ENCODE measurements at regions not wholly inside any gene's neighbourhood (a gene's known extent, or its start where the extent isn't known, plus 50 kb on each side); places are given as distances from the start of the nearest gene placed in this dataset.

DNA sequence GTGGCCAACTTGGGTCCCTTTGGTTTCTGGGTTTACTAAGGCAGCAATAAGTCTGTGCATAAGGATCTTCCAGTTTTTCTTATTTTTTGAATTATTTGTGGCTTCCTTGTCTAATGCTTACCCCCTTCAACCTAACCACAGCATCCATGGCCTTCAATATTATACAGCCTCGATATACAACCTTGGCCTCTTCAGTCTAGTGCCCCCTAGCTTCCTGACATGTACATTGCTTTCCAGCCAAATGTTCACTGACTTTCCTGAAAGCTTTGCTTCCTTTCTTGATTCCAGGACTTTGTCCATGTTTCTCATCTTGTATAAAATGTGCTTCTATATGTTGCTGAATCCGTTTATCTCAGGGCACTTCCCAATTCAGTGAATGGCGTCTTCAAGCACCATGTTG lies 310.1 kb downstream of the OLFM4 start:
- H3K4me3 ChIP-seq (ENCODE audit: insufficient read depth, low read depth, low read length, poor library complexity, severe bottlenecking): no peak overlapping the region
- H3K4me1 ChIP-seq (ENCODE audit: control insufficient read depth, insufficient read depth, low read length, poor library complexity, severe bottlenecking): no peaks in the 10 kb centered on the region
- no peaks in the 10 kb centered on the region for H3K36me3 ChIP-seq (ENCODE audit: control insufficient read depth, insufficient read depth, low read length)
- no peaks in the 10 kb centered on the region for H3K27me3 ChIP-seq (replicated peaks; ENCODE audit: control insufficient read depth, insufficient read depth, low read length, poor library complexity, severe bottlenecking)
- no peak for DNase-seq
- no peak overlapping the region for H3K27ac ChIP-seq (ENCODE audit: insufficient read depth, low read length, poor library complexity, severe bottlenecking)
- H3K9me3 ChIP-seq (ENCODE audit: control insufficient read depth, low read length): no peaks in the 10 kb centered on the region

DNA sequence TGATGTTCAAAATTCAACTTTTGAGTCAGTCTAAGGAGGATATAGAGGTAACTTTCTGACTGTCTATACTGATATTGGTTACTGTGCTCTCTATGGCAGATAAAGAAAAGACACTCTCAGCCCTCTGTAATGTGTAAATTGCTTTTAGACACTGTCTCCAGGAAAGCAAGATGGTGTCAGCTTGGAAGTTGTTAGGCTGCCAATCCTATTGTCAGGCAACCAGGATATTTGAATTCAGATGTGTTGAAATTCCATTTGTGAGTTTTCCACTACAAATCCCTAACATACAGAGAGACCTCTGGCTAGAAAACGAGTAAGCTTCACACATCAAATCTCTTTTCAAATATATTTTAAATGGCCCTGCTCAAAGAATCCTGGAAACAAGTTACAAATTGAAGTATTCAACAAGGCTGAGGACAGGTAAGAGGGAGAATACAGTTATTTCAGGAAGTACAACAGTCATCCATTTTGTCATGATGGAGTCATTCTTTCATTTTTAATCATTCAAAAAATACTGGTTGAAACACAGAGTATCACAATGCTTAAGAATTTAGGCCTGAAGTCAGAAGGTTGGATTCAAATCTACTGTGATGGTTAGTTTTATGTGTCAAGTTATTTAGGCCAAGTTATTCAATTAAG lies 312.0 kb downstream of the OLFM4 start:
- H3K36me3 ChIP-seq (ENCODE audit: control insufficient read depth, insufficient read depth, low read length): no peaks in the 10 kb centered on the region
- no peak for DNase-seq
- H3K27ac ChIP-seq (ENCODE audit: insufficient read depth, low read length, poor library complexity, severe bottlenecking): no peak overlapping the region
- H3K27me3 ChIP-seq (replicated peaks; ENCODE audit: control insufficient read depth, insufficient read depth, low read length, poor library complexity, severe bottlenecking): no peaks in the 10 kb centered on the region
- H3K4me3 ChIP-seq (ENCODE audit: insufficient read depth, low read depth, low read length, poor library complexity, severe bottlenecking): no peak overlapping the region
- H3K9me3 ChIP-seq (ENCODE audit: control insufficient read depth, low read length): no peaks in the 10 kb centered on the region
- H3K4me1 ChIP-seq (ENCODE audit: control insufficient read depth, insufficient read depth, low read length, poor library complexity, severe bottlenecking): no peaks in the 10 kb centered on the region

DNA sequence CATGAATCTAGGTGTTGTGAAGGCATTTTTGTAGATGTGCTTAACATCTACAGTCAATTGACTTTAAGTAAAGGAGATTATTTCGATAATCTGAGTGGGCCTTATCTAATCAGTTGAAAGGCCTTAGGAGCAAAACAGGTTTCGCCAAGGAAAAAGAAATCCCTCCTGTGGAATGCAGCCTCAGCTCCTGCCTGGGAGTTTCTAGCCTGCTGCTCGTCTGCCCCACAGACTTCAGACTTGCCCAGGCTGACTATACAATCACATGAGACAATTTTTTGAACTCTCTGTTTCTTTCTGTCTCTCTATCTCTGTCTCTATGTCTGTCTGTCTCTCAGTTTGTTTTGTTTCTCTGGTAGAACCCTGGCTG lies 312.5 kb downstream of the OLFM4 start:
- DNase-seq: no peak

DNA sequence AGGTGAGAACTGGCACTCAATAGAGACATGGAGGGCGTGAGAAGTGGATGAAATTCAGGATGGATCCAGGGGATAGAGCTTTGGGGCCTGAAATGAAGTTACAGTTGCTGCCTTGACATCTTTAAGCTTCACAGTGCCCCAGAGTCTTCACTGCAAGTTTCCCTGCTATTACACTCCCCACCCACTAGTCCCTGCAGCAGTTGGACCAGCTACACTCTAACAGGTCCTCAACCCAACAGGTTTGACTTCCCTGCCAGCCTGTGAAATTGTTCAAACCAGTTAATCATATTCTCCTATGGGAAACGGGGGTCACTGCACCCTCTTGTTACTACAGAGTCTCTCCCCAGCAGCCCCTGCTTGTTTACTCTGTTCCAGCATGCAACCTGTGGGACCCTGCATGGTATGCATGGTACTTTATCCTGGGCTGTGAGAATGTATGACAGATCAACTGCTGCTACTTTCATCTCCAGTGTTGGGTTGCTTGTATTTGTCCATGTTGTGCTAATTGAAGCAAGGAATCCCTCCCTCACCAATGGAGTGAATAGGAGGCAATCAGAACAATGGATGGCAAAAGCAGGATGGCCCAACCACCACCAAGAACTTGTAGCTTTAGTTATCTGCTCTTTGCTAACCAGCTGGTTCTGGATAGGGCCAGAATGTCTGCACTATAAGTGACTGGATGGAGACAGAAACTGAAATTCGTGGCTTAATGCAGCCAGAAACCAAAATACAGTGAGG lies 314.2 kb downstream of the OLFM4 start:
- no peaks in the 10 kb centered on the region for H3K36me3 ChIP-seq (ENCODE audit: control insufficient read depth, insufficient read depth, low read length)
- DNase-seq: no peak
- no peak overlapping the region for H3K27ac ChIP-seq (ENCODE audit: insufficient read depth, low read length, poor library complexity, severe bottlenecking)
- no peaks in the 10 kb centered on the region for H3K4me1 ChIP-seq (ENCODE audit: control insufficient read depth, insufficient read depth, low read length, poor library complexity, severe bottlenecking)
- H3K9me3 ChIP-seq (ENCODE audit: control insufficient read depth, low read length): no peaks in the 10 kb centered on the region
- no peak overlapping the region for H3K4me3 ChIP-seq (ENCODE audit: insufficient read depth, low read depth, low read length, poor library complexity, severe bottlenecking)
- H3K27me3 ChIP-seq (replicated peaks; ENCODE audit: control insufficient read depth, insufficient read depth, low read length, poor library complexity, severe bottlenecking): no peaks in the 10 kb centered on the region

More for the DNA sequence above, 312.5 kb downstream of the OLFM4 start:
- Histone ChIP-seq H3K4me3 (ENCODE audit: insufficient read depth, low read depth, low read length, poor library complexity, severe bottlenecking) (no peak overlapping the region), H3K36me3 (ENCODE audit: control insufficient read depth, insufficient read depth, low read length) (no peaks in the 10 kb centered on the region), H3K4me1 (ENCODE audit: control insufficient read depth, insufficient read depth, low read length, poor library complexity, severe bottlenecking) (no peaks in the 10 kb centered on the region), H3K9me3 (ENCODE audit: control insufficient read depth, low read length) (no peaks in the 10 kb centered on the region), H3K27me3 (replicated peaks; ENCODE audit: control insufficient read depth, insufficient read depth, low read length, poor library complexity, severe bottlenecking) (no peaks in the 10 kb centered on the region), H3K27ac (ENCODE audit: insufficient read depth, low read length, poor library complexity, severe bottlenecking) (no peak overlapping the region)

DNA sequence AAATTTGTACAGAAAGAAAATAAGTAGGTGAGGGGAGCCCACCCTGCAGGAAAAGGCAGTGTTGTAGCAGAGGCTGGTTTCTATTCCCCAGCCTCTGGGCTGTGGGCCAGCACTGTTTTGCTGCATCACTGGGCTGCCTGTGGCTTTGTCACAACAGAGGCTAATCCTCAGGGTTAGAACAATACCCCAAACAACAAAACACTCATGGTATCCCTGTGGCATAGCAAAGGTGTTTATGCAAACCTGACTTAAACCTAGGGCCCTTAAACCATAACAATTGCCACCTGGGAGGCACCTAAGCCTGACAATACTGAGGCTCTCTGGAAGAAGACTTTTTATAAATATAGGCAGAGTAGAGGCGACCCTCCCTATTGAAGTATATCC lies 314.7 kb downstream of the OLFM4 start:
- no peak overlapping the region for H3K4me3 ChIP-seq (ENCODE audit: insufficient read depth, low read depth, low read length, poor library complexity, severe bottlenecking)
- H3K27me3 ChIP-seq (replicated peaks; ENCODE audit: control insufficient read depth, insufficient read depth, low read length, poor library complexity, severe bottlenecking): no peaks in the 10 kb centered on the region
- H3K4me1 ChIP-seq (ENCODE audit: control insufficient read depth, insufficient read depth, low read length, poor library complexity, severe bottlenecking): no peaks in the 10 kb centered on the region
- no peaks in the 10 kb centered on the region for H3K36me3 ChIP-seq (ENCODE audit: control insufficient read depth, insufficient read depth, low read length)
- no peak overlapping the region for H3K27ac ChIP-seq (ENCODE audit: insufficient read depth, low read length, poor library complexity, severe bottlenecking)
- no peak for DNase-seq
- H3K9me3 ChIP-seq (ENCODE audit: control insufficient read depth, low read length): no peaks in the 10 kb centered on the region

DNA sequence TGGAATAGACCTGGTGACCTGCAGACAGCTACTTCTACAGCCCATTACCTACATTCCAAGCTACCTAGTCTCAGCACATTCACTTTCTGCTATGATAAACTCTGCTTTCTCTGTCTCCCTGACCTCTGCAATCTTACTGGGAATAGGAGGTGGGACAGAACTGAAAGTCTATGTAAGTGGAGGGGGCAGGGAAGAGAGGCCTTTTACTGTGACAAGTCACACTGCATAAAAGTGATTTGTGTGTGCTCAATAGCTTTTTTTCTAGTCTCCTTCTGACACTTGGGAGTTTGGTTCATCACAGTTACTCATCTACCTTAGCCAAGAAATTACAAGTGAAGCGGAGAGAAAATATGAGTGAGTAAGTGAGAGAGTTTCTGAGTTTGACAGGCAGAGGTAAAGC lies 322.4 kb downstream of the OLFM4 start:
- no peaks in the 10 kb centered on the region for H3K9me3 ChIP-seq (ENCODE audit: control insufficient read depth, low read length)
- H3K27me3 ChIP-seq (replicated peaks; ENCODE audit: control insufficient read depth, insufficient read depth, low read length, poor library complexity, severe bottlenecking): no peaks in the 10 kb centered on the region
- no peaks in the 10 kb centered on the region for H3K4me1 ChIP-seq (ENCODE audit: control insufficient read depth, insufficient read depth, low read length, poor library complexity, severe bottlenecking)
- no peak for DNase-seq
- no peak overlapping the region for H3K27ac ChIP-seq (ENCODE audit: insufficient read depth, low read length, poor library complexity, severe bottlenecking)
- no peaks in the 10 kb centered on the region for H3K36me3 ChIP-seq (ENCODE audit: control insufficient read depth, insufficient read depth, low read length)
- H3K4me3 ChIP-seq (ENCODE audit: insufficient read depth, low read depth, low read length, poor library complexity, severe bottlenecking): no peak overlapping the region

DNA sequence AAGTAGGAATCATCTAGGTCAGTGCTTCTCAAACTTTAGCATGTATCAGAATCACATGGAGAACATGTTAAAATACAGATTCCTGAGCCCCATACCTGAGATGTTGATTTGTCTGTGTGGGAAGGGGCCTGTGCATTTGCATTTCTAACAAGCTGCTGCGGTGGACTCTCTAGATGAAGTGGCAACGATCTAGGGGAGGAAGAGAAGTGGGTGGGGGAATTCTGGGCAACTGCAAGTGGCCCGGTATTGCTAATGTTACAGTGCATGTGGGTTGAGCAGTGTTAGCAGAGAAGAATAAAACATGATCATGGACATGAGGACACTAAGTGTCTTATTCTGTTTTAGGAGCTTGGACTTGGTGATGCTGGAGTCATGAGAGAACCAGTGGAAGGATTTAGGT lies 329.0 kb downstream of the OLFM4 start:
- Histone ChIP-seq H3K27ac (ENCODE audit: insufficient read depth, low read length, poor library complexity, severe bottlenecking) (no peak overlapping the region), H3K4me1 (ENCODE audit: control insufficient read depth, insufficient read depth, low read length, poor library complexity, severe bottlenecking) (no peaks in the 10 kb centered on the region), H3K4me3 (ENCODE audit: insufficient read depth, low read depth, low read length, poor library complexity, severe bottlenecking) (no peak overlapping the region), H3K36me3 (ENCODE audit: control insufficient read depth, insufficient read depth, low read length) (no peaks in the 10 kb centered on the region), H3K9me3 (ENCODE audit: control insufficient read depth, low read length) (no peaks in the 10 kb centered on the region), H3K27me3 (replicated peaks; ENCODE audit: control insufficient read depth, insufficient read depth, low read length, poor library complexity, severe bottlenecking) (no peaks in the 10 kb centered on the region)
- DNase-seq: no peak

DNA sequence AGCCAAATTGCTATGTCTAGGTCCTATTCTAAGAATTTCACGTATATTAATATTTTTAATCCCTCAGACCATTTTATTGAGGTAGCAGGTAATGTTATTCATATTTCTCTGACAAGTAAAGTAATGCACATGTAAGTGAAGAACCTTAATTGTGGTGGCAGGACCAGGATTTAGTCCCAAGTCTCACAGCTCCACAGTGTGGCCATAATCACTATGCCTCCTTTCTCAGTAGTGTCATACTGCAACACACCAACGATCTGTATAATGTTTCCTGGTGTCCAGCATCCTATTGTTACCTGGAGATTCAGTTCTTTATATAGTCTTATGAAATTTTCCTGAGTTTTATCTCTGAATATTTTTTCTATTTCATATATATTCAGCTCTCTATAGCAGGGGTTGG lies 340.3 kb downstream of the OLFM4 start:
- H3K27me3 ChIP-seq (replicated peaks; ENCODE audit: control insufficient read depth, insufficient read depth, low read length, poor library complexity, severe bottlenecking): no peaks in the 10 kb centered on the region
- no peaks in the 10 kb centered on the region for H3K36me3 ChIP-seq (ENCODE audit: control insufficient read depth, insufficient read depth, low read length)
- no peak overlapping the region for H3K27ac ChIP-seq (ENCODE audit: insufficient read depth, low read length, poor library complexity, severe bottlenecking)
- no peak overlapping the region for H3K4me3 ChIP-seq (ENCODE audit: insufficient read depth, low read depth, low read length, poor library complexity, severe bottlenecking)
- H3K4me1 ChIP-seq (ENCODE audit: control insufficient read depth, insufficient read depth, low read length, poor library complexity, severe bottlenecking): no peaks in the 10 kb centered on the region
- no peak for DNase-seq
- H3K9me3 ChIP-seq (ENCODE audit: control insufficient read depth, low read length): no peaks in the 10 kb centered on the region

DNA sequence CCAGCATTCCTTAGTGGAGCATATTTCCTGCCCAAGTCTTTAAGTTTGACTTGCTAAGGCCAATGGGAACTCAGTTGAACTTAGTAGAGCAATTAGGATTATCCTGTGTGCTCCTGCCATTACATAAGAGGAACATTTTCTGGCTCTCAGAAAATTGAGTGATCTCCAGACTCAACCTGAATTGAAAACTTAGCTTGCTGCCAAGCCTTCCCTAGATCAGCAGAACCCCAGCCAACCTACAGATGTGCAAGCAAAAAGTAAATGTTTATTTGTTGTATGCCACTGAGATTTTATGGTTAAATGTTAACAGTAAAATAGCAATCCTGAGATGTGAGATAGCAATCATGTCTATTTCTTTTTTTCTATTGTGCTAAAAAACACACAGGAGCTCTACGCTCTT lies 350.9 kb downstream of the OLFM4 start:
- no peak overlapping the region for H3K4me3 ChIP-seq (ENCODE audit: insufficient read depth, low read depth, low read length, poor library complexity, severe bottlenecking)
- H3K4me1 ChIP-seq (ENCODE audit: control insufficient read depth, insufficient read depth, low read length, poor library complexity, severe bottlenecking): no peaks in the 10 kb centered on the region
- no peaks in the 10 kb centered on the region for H3K36me3 ChIP-seq (ENCODE audit: control insufficient read depth, insufficient read depth, low read length)
- DNase-seq: no peak
- H3K27me3 ChIP-seq (replicated peaks; ENCODE audit: control insufficient read depth, insufficient read depth, low read length, poor library complexity, severe bottlenecking): no peaks in the 10 kb centered on the region
- no peaks in the 10 kb centered on the region for H3K9me3 ChIP-seq (ENCODE audit: control insufficient read depth, low read length)
- H3K27ac ChIP-seq (ENCODE audit: insufficient read depth, low read length, poor library complexity, severe bottlenecking): no peak overlapping the region

DNA sequence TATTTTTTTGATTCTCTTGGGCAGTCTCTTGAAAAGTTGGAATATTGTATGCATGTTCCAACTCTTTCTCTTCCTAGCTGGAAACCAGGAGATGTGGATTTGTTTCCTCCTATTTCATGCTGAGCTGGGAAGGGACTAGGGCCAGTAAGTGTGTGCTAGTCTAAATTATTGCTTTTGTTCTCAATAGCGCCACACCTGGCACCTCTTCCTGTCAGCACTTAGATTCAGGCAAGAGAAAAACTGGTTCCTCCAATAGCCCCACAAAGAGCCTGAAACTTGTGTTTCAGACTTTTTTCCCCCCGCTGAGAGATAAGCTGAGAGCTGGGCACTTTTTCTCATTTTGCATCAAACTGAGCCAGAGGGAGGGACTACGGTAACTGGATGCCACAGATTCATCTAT lies 353.4 kb downstream of the OLFM4 start:
- no peak for DNase-seq
- Histone ChIP-seq H3K4me3 (ENCODE audit: insufficient read depth, low read depth, low read length, poor library complexity, severe bottlenecking) (no peak overlapping the region), H3K9me3 (ENCODE audit: control insufficient read depth, low read length) (no peaks in the 10 kb centered on the region), H3K27me3 (replicated peaks; ENCODE audit: control insufficient read depth, insufficient read depth, low read length, poor library complexity, severe bottlenecking) (no peaks in the 10 kb centered on the region), H3K27ac (ENCODE audit: insufficient read depth, low read length, poor library complexity, severe bottlenecking) (no peak overlapping the region), H3K4me1 (ENCODE audit: control insufficient read depth, insufficient read depth, low read length, poor library complexity, severe bottlenecking) (no peaks in the 10 kb centered on the region), H3K36me3 (ENCODE audit: control insufficient read depth, insufficient read depth, low read length) (no peaks in the 10 kb centered on the region)
